ENCODE measurements at regions not wholly inside any gene's neighbourhood (a gene's known extent, or its start where the extent isn't known, plus 50 kb on each side); places are given as distances from the start of the nearest gene placed in this dataset.

- no peak for DNase-seq
- Histone ChIP-seq H3K27ac (ENCODE audit: low read depth in 1 of 2, low read length in 1 of 2) (no peak overlapping the region), H3K9ac (ENCODE audit: insufficient read depth in 1 of 2, low read length in 2 of 2) (no peak overlapping the region), H3K27me3 (ENCODE audit: control insufficient read depth in 3 of 3, insufficient read depth in 3 of 3, low read length in 2 of 3) (no peaks in the 10 kb centered on the region), H3K4me1 (ENCODE audit: control insufficient read depth in 5 of 5, insufficient read depth in 5 of 5, low read length in 5 of 5) (no peaks in the 10 kb centered on the region), H3K4me3 (no peak overlapping the region), H3K36me3 (ENCODE audit: control insufficient read depth in 4 of 4, insufficient read depth in 4 of 4, low read length in 4 of 4) (no peaks in the 10 kb centered on the region), H3K9me3 (ENCODE audit: control insufficient read depth in 4 of 4, insufficient read depth in 3 of 4, low read length in 3 of 4) (peaks cover 0 to 2% (median 0%) of the 10 kb centered on the region in 4 donors)
- TF ChIP-seq CTCF (IDR thresholded peaks at IDR 0.05; ENCODE audit: control extremely low read depth, extremely low read depth) = no peak
- whole genome bisulfite sequencing, 2 donors = 60 to 69% methylated on average over 1 of the region's 1 CpG
- no peak for ATAC-seq (ENCODE audit: insufficient read depth, low FRiP score)
Measured at GRCh38 chr4:177605252-177605651, 163.0 kb upstream of the AGA start.

- TF ChIP-seq CTCF (IDR thresholded peaks at IDR 0.05; ENCODE audit: control extremely low read depth, extremely low read depth) = no peak
- 92 to 97% methylated on average over 25 to 28 of the region's 28 CpGs for WGBS, 2 donors
- H3K4me3 ChIP-seq = no peak overlapping the region
- no peaks in the 10 kb centered on the region for H3K27me3 ChIP-seq (ENCODE audit: control insufficient read depth in 3 of 3, insufficient read depth in 3 of 3, low read length in 2 of 3)
- H3K9ac ChIP-seq (ENCODE audit: insufficient read depth in 1 of 2, low read length in 2 of 2) = no peak overlapping the region
- H3K27ac ChIP-seq (ENCODE audit: low read depth in 1 of 2, low read length in 1 of 2) = no peak overlapping the region
- peaks cover 0 to 2% (median 0%) of the 10 kb centered on the region in 4 donors for H3K9me3 ChIP-seq (ENCODE audit: control insufficient read depth in 4 of 4, insufficient read depth in 3 of 4, low read length in 3 of 4)
- DNase-seq (no peak), ATAC-seq (ENCODE audit: insufficient read depth, low FRiP score) (no peak)
- no peaks in the 10 kb centered on the region for H3K36me3 ChIP-seq (ENCODE audit: control insufficient read depth in 4 of 4, insufficient read depth in 4 of 4, low read length in 4 of 4)
- peaks cover 0 to 3% (median 0%) of the 10 kb centered on the region in 5 donors for H3K4me1 ChIP-seq (ENCODE audit: control insufficient read depth in 5 of 5, insufficient read depth in 5 of 5, low read length in 5 of 5)
Measured at GRCh38 chr4:177607111-177607573, 164.9 kb upstream of the AGA start.

- no peak overlapping the region for H3K9ac ChIP-seq (ENCODE audit: insufficient read depth in 1 of 2, low read length in 2 of 2)
- H3K36me3 ChIP-seq (ENCODE audit: control insufficient read depth in 4 of 4, insufficient read depth in 4 of 4, low read length in 4 of 4) = no peaks in the 10 kb centered on the region
- H3K27ac ChIP-seq (ENCODE audit: low read depth in 1 of 2, low read length in 1 of 2) = no peak overlapping the region
- DNase-seq (peak in 2 of 3 donors; percentile 10 to 25), ATAC-seq (ENCODE audit: insufficient read depth, low FRiP score) (no peak)
- 47 to 68% methylated on average over 5 of the region's 5 CpGs for WGBS, 2 donors
- TF ChIP-seq CTCF (IDR thresholded peaks at IDR 0.05; ENCODE audit: control extremely low read depth, extremely low read depth) = no peak
- H3K27me3 ChIP-seq (ENCODE audit: control insufficient read depth in 3 of 3, insufficient read depth in 3 of 3, low read length in 2 of 3) = no peaks in the 10 kb centered on the region
- H3K4me3 ChIP-seq = no peak overlapping the region
- no peaks in the 10 kb centered on the region for H3K9me3 ChIP-seq (ENCODE audit: control insufficient read depth in 4 of 4, insufficient read depth in 3 of 4, low read length in 3 of 4)
- H3K4me1 ChIP-seq (ENCODE audit: control insufficient read depth in 5 of 5, insufficient read depth in 5 of 5, low read length in 5 of 5) = peaks cover 0 to 6% (median 0%) of the 10 kb centered on the region in 5 donors
Measured at GRCh38 chr4:177611974-177612664, 169.9 kb upstream of the AGA start.
